Urinary bladder (tissue), 3 donors: ENCODE measurements at regions not wholly inside any gene's neighbourhood (a gene's known extent, or its start where the extent isn't known, plus 50 kb on each side); places are given as distances from the start of the nearest gene placed in this dataset.
"Not testable (repeated sequence)": the region's sequence is repeated elsewhere in the genome, so short reads cannot be mapped to it uniquely, and the experiment has no call there.

ENCODE experiments used
- DNase-seq: peaks from one replicate; pipeline ENCODE4 v3.0.0-alpha.2; 2015; ENCODE audit errors: extremely low spot score
- H3K27ac ChIP-seq: one replicate; pipeline ENCODE4 v1.5.1; 2013; ENCODE audit warnings: low read depth, mild to moderate bottlenecking, moderate library complexity
- H3K36me3 ChIP-seq: one replicate; pipeline ENCODE4 v1.6.1; 2013; ENCODE audit warnings: mild to moderate bottlenecking, moderate library complexity; ENCODE audit not compliant: insufficient read depth
- H3K4me1 ChIP-seq: one replicate; pipeline ENCODE4 v1.6.1; 2013; ENCODE audit warnings: mild to moderate bottlenecking, moderate library complexity; ENCODE audit not compliant: insufficient read depth
- H3K4me3 ChIP-seq: one replicate; pipeline ENCODE4 v1.5.1; 2013; ENCODE audit warnings: low read depth, low read length
- WGBS: extraction: QIAGEN DNeasy Blood & Tissue Kit; methylation state at CpG from one replicate; pipeline ENCODE4 v1.1.7; 2013; 5-methylcytosine and 5-hydroxymethylcytosine counted together
- donor health status: healthy with polysubstance abuse.
- donor health status: healthy.

- 63% methylated on average over 5 of the region's 5 CpGs for WGBS
- DNase-seq, result no peak
- H3K27ac ChIP-seq, result no peak overlapping the region
- H3K4me1 ChIP-seq, result no peaks in the 10 kb centered on the region
- no peak overlapping the region for H3K4me3 ChIP-seq
- H3K36me3 ChIP-seq, result no peaks in the 10 kb centered on the region
These were observed 228.7 kb upstream of the FZD8 start for GRCh38 chr10:35870665-35871310.

- not testable (repeated sequence) for H3K4me1 ChIP-seq, H3K36me3 ChIP-seq, H3K4me3 ChIP-seq, DNase-seq, H3K27ac ChIP-seq
- 68% methylated on average over 25 of the region's 25 CpGs for WGBS
These were observed 216.7 kb upstream of the FZD8 start for GRCh38 chr10:35858676-35859283.

- H3K4me3 ChIP-seq, result no peak overlapping the region
- 37% methylated on average over 1 of the region's 1 CpG for WGBS
- no peak overlapping the region for H3K27ac ChIP-seq
- H3K36me3 ChIP-seq, result no peaks in the 10 kb centered on the region
- no peaks in the 10 kb centered on the region for H3K4me1 ChIP-seq
- DNase-seq, result no peak
These were observed 215.8 kb upstream of the FZD8 start for GRCh38 chr10:35857860-35858259.

- Histone ChIP-seq H3K4me3 (no peak overlapping the region), H3K36me3 (no peaks in the 10 kb centered on the region), H3K27ac (no peak overlapping the region), H3K4me1 (no peaks in the 10 kb centered on the region)
- WGBS, result 64% methylated on average over 1 of the region's 1 CpG
- DNase-seq, result no peak
These were observed 213.3 kb upstream of the FZD8 start for GRCh38 chr10:35855155-35855947.

GRCh38 chr10:35854661-35855060 is 212.6 kb upstream of the FZD8 start:
- Histone ChIP-seq H3K27ac (no peak overlapping the region), H3K4me1 (no peaks in the 10 kb centered on the region), H3K36me3 (no peaks in the 10 kb centered on the region), H3K4me3 (no peak overlapping the region)
- DNase-seq, result no peak
- 59% methylated on average over 2 of the region's 2 CpGs for WGBS

- no peak overlapping the region for H3K4me3 ChIP-seq
- no peaks in the 10 kb centered on the region for H3K36me3 ChIP-seq
- no peaks in the 10 kb centered on the region for H3K4me1 ChIP-seq
- no peak overlapping the region for H3K27ac ChIP-seq
- no peak for DNase-seq
- 79% methylated on average over 2 of the region's 2 CpGs for WGBS
These were observed 210.6 kb upstream of the FZD8 start for GRCh38 chr10:35852721-35853120.

GRCh38 chr10:35848412-35848811 is 206.3 kb upstream of the FZD8 start:
- DNase-seq, result no peak
- no peaks in the 10 kb centered on the region for H3K36me3 ChIP-seq
- no peaks in the 10 kb centered on the region for H3K4me1 ChIP-seq
- WGBS, result 70% methylated on average over 5 of the region's 5 CpGs
- H3K4me3 ChIP-seq, result no peak overlapping the region
- H3K27ac ChIP-seq, result no peak overlapping the region

- 88% methylated on average over 5 of the region's 5 CpGs for WGBS
- H3K36me3 ChIP-seq, result no peaks in the 10 kb centered on the region
- no peak overlapping the region for H3K27ac ChIP-seq
- no peak overlapping the region for H3K4me3 ChIP-seq
- no peak for DNase-seq
- H3K4me1 ChIP-seq, result no peaks in the 10 kb centered on the region
These were observed 202.6 kb upstream of the FZD8 start for GRCh38 chr10:35844686-35845085.

- DNase-seq, result no peak
- 27% methylated on average over 13 of the region's 13 CpGs for WGBS
- H3K4me3 ChIP-seq, result no peak overlapping the region
- no peaks in the 10 kb centered on the region for H3K4me1 ChIP-seq
- H3K36me3 ChIP-seq, result no peaks in the 10 kb centered on the region
- no peak overlapping the region for H3K27ac ChIP-seq
These were observed 201.6 kb upstream of the FZD8 start for GRCh38 chr10:35843524-35844181.

- WGBS, result 65% methylated on average over 2 of the region's 2 CpGs
These were observed 196.0 kb upstream of the FZD8 start for GRCh38 chr10:35838054-35838453.

GRCh38 chr10:35835545-35835944 is 193.4 kb upstream of the FZD8 start:
- H3K36me3 ChIP-seq, result no peaks in the 10 kb centered on the region
- no peak overlapping the region for H3K4me3 ChIP-seq
- no peaks in the 10 kb centered on the region for H3K4me1 ChIP-seq
- 96% methylated on average over 3 of the region's 3 CpGs for WGBS
- H3K27ac ChIP-seq, result no peak overlapping the region
- DNase-seq, result no peak

More at GRCh38 chr10:35838054-35838453, 196.0 kb upstream of the FZD8 start:
- no peaks in the 10 kb centered on the region for H3K36me3 ChIP-seq
- no peak overlapping the region for H3K4me3 ChIP-seq
- H3K4me1 ChIP-seq, result no peaks in the 10 kb centered on the region
- DNase-seq, result no peak
- no peak overlapping the region for H3K27ac ChIP-seq

GRCh38 chr10:35834877-35835494 is 192.9 kb upstream of the FZD8 start:
- 91% methylated on average over 10 of the region's 10 CpGs for WGBS
- Histone ChIP-seq H3K36me3 (no peaks in the 10 kb centered on the region), H3K4me3 (no peak overlapping the region), H3K4me1 (no peaks in the 10 kb centered on the region), H3K27ac (no peak overlapping the region)
- DNase-seq, result no peak

- no peak overlapping the region for H3K4me3 ChIP-seq
- H3K27ac ChIP-seq, result no peak overlapping the region
- WGBS, result 79% methylated on average over 9 of the region's 9 CpGs
- no peaks in the 10 kb centered on the region for H3K36me3 ChIP-seq
- no peak for DNase-seq
- no peaks in the 10 kb centered on the region for H3K4me1 ChIP-seq
These were observed 185.7 kb upstream of the FZD8 start for GRCh38 chr10:35827783-35828182.
